ENCODE measurements at regions not wholly inside any gene's neighbourhood (a gene's known extent, or its start where the extent isn't known, plus 50 kb on each side); places are given as distances from the start of the nearest gene placed in this dataset.

GRCh38 chr6:126631363-126631762 is 291.4 kb downstream of the CENPW start:
- no peaks in the 10 kb centered on the region for H3K23me2 ChIP-seq (ENCODE audit: insufficient read length, low read depth, low read length, poor library complexity, severe bottlenecking)
- Mint-ChIP-seq H3K9me3 (no peaks in the 10 kb centered on the region), H3K36me3 (ENCODE audit: insufficient read depth in 1 of 3, low read depth in 3 of 3) (no peaks in the 10 kb centered on the region), H3K27me3 (ENCODE audit: low read depth) (no peaks in the 10 kb centered on the region), H3K4me3 (no peak overlapping the region), H3K4me1 (no peaks in the 10 kb centered on the region), H3K27ac (no peak overlapping the region)
- no peak overlapping the region for H3K27ac ChIP-seq (ENCODE audit: insufficient read length, low read depth, low read length)
- no peak overlapping the region for H2BK15ac ChIP-seq (ENCODE audit: low read depth, low read length)
- no peaks in the 10 kb centered on the region for H3K9me3 ChIP-seq (ENCODE audit: control insufficient read depth, low read depth, low read length)
- WGBS (ENCODE audit: extremely low coverage, insufficient read length, low lambda C conversion rate), result no CpG with 5 or more reads among the region's 2 CpGs
- H3K79me2 ChIP-seq (ENCODE audit: insufficient read depth, low read length), result no peaks in the 10 kb centered on the region
- H2AK5ac ChIP-seq (ENCODE audit: insufficient read length, low read length), result no peak overlapping the region
- no peak overlapping the region for H2BK120ac ChIP-seq (ENCODE audit: low read depth, low read length, poor library complexity, severe bottlenecking)
- H3K4me2 ChIP-seq (ENCODE audit: insufficient read depth, insufficient read length, low read length), result no peak overlapping the region
- H3K79me1 ChIP-seq (ENCODE audit: insufficient read depth, low read depth, low read length, poor library complexity, severe bottlenecking), result no peaks in the 10 kb centered on the region
- no peak overlapping the region for H3K23ac ChIP-seq (ENCODE audit: insufficient read length, low read depth, low read length)
- H3K27me3 ChIP-seq (ENCODE audit: insufficient read depth, low read length), result no peaks in the 10 kb centered on the region
- no peak overlapping the region for H3K14ac ChIP-seq (ENCODE audit: insufficient read depth, low read length)
- no peaks in the 10 kb centered on the region for H4K20me1 ChIP-seq (ENCODE audit: control insufficient read depth, insufficient read depth, insufficient read length)
- H3T11ph ChIP-seq (ENCODE audit: low read length), result no peak overlapping the region
- no peak for DNase-seq
- no peaks in the 10 kb centered on the region for H3K4me1 ChIP-seq (ENCODE audit: insufficient read depth, low read length)
- no peak overlapping the region for H2BK12ac ChIP-seq (ENCODE audit: insufficient read length, low read depth, low read length)
- no peak overlapping the region for H4K91ac ChIP-seq (ENCODE audit: insufficient read length, low read depth, low read length)
- no peak overlapping the region for H2BK20ac ChIP-seq (ENCODE audit: low read depth, low read length, poor library complexity, severe bottlenecking)
- TF ChIP-seq, protein P1, sequence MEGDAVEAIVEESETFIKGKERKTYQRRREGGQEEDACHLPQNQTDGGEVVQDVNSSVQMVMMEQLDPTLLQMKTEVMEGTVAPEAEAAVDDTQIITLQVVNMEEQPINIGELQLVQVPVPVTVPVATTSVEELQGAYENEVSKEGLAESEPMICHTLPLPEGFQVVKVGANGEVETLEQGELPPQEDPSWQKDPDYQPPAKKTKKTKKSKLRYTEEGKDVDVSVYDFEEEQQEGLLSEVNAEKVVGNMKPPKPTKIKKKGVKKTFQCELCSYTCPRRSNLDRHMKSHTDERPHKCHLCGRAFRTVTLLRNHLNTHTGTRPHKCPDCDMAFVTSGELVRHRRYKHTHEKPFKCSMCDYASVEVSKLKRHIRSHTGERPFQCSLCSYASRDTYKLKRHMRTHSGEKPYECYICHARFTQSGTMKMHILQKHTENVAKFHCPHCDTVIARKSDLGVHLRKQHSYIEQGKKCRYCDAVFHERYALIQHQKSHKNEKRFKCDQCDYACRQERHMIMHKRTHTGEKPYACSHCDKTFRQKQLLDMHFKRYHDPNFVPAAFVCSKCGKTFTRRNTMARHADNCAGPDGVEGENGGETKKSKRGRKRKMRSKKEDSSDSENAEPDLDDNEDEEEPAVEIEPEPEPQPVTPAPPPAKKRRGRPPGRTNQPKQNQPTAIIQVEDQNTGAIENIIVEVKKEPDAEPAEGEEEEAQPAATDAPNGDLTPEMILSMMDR (conservative IDR thresholded peaks at IDR 0.05), result no peak
- H4K8ac ChIP-seq (replicated peaks; ENCODE audit: insufficient read length, low read depth, low read length), result no peak overlapping the region
- no peak overlapping the region for H4K5ac ChIP-seq (ENCODE audit: insufficient read length, low read depth, low read length)
- H3K56ac ChIP-seq (ENCODE audit: insufficient read length, low read depth, low read length), result no peak overlapping the region
- no peak overlapping the region for H2BK5ac ChIP-seq (ENCODE audit: insufficient read length, low read length)
- H3K9ac ChIP-seq (ENCODE audit: extremely low read depth, insufficient read length, low read length), result no peak overlapping the region
- H3K4ac ChIP-seq (ENCODE audit: low read depth, low read length), result no peak overlapping the region
- no peak overlapping the region for H3K18ac ChIP-seq (ENCODE audit: insufficient read length, low read depth, low read length)
- H2AFZ ChIP-seq (ENCODE audit: low read length), result no peak overlapping the region

Data from H9 (cell line).